Astrocyte of the spinal cord (primary cell): ENCODE measurements at regions not wholly inside any gene's neighbourhood (a gene's known extent, or its start where the extent isn't known, plus 50 kb on each side); places are given as distances from the start of the nearest gene placed in this dataset.

Experiments
- DNase-seq: peaks from one replicate; pipeline ENCODE4 v3.0.0; 2011; ENCODE audit warnings: low read depth, low spot score
- H3K4me3 ChIP-seq: 2 replicates; pipeline ENCODE4 v1.5.1; 2011; ENCODE audit warnings: low read depth, mild to moderate bottlenecking, low read length, moderate library complexity
- CTCF ChIP-seq: IDR thresholded peaks from 2 replicates; pipeline ENCODE4 v1.5.1; 2012; ENCODE audit warnings: low read depth, mild to moderate bottlenecking, low read length, inconsistent platforms
- in situ Hi-C: cut with HindIII; loops from 2 replicates; pipeline ENCODE4 v1.10.0; 2017; ENCODE audit warnings: low sequenced_read_pairs

- no peak overlapping the region for H3K4me3 ChIP-seq
- no peak for TF ChIP-seq CTCF
- DNase-seq: peak; percentile 56
- in situ Hi-C loops: no loop called here
These were observed 468.7 kb downstream of the RPS24 start for GRCh38 chr10:78502210-78502936.

DNA sequence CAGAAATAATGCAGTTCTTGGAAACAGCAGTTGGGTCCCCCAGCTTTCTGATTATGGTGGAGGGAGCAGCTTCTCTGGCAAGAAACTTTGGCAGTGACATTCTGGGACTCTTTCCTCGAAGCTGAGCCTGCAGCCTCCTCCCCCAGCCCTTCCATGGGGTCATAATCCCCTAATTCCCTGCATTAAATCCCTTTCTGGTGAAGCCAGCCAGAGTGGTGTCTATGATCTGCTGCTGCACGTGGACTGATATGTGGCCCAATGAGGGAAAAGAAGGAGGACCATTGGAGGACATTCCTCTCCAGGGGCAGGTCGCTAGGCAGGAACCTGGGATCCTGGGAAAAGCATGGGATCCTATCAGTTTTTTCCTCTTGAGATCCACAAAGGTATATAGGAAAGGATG is 470.5 kb downstream of the RPS24 start:
- in situ Hi-C loops: no loop called here
- H3K4me3 ChIP-seq: no peak overlapping the region
- DNase-seq: no peak
- no peak for TF ChIP-seq CTCF

DNA sequence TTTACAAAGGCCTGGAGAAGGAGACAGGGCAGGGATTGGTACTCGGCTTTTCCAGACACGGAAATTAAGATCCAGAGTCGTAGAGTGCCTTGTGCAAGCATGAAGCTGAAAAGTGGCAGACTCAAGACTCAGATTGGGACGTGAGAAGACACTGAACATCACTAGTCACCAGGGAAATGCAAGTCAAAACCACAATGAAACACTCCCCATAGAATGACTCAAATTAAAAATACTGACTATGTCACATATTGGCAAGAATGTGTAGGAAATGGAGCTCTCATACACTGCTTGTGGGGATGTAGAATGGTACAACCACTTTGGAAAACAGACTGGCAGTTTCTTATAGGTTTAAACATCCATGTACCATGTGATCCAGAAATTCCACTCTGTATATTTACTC is 472.0 kb downstream of the RPS24 start:
- in situ Hi-C loops: no loop called here
- H3K4me3 ChIP-seq: no peak overlapping the region
- TF ChIP-seq CTCF: no peak
- DNase-seq: no peak

- TF ChIP-seq CTCF: no peak
- in situ Hi-C loops: no loop called here
- no peak for DNase-seq
- no peak overlapping the region for H3K4me3 ChIP-seq
These were observed 473.0 kb downstream of the RPS24 start for GRCh38 chr10:78506614-78507013.

GRCh38 chr10:78507510-78508160 is 474.0 kb downstream of the RPS24 start:
- H3K4me3 ChIP-seq: no peak overlapping the region
- no peak for DNase-seq
- in situ Hi-C loops: no loop called here
- TF ChIP-seq CTCF: no peak

- in situ Hi-C loops: no loop called here
- TF ChIP-seq CTCF: no peak
- H3K4me3 ChIP-seq: no peak overlapping the region
- no peak for DNase-seq
These were observed 475.5 kb downstream of the RPS24 start for GRCh38 chr10:78508955-78509748.
